Stimulated activated CD8-positive, alpha-beta memory T cell treated with anti-CD3 and anti-CD28 coated beads, Interleukin-12 subunit alpha, Interleukin-12 subunit beta, amount 100 ng/mL, for 1 hour (primary cell): ENCODE measurements at regions not wholly inside any gene's neighbourhood (a gene's known extent, or its start where the extent isn't known, plus 50 kb on each side); places are given as distances from the start of the nearest gene placed in this dataset.
A peak's percentile ranks its signal among the peaks of the same experiment; 100 is the strongest.

ENCODE experiments used
- DNase-seq: peaks from one replicate; pipeline ENCODE4 v3.0.0-alpha.2; 2020; ENCODE audit warnings: low read depth

DNA sequence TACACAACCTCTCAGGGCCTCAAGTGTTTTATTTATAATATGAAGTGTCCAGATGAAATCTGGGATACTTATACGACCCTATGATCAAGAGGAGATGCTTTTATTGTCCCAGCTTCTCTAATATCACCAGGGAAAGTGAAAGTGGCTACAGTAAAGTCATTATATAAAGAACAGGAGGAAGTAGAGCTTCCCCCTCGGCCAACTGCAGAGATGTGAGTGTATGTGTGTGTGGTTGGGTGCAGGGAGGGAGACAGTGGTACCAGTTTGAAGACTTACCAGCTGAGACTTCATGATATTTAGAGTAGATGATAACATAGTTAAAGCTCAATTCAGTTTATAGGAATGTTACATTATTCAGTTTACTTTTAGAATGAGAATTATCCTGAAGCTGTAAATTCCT, 373.6 kb upstream of the DDI1 start:
- no peak for DNase-seq

DNA sequence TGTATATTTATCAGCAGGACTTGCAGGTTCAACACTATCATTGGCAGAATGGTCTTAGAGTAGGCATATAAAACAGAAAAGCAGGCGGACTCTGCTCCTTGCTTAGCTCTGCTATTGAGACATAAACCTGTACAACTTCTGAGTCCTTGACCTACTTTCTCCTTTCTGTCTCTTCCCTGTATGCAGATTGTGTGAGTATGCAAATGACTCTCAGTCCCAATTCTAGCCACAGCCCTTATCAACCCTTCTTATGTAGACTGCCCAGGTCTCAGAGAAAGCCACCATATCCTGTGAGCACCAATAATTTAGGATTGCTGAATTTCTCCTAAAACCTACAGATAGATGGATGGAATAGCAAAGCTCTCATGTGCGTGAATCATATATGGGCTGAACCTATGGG, 367.6 kb upstream of the DDI1 start:
- no peak for DNase-seq

DNA sequence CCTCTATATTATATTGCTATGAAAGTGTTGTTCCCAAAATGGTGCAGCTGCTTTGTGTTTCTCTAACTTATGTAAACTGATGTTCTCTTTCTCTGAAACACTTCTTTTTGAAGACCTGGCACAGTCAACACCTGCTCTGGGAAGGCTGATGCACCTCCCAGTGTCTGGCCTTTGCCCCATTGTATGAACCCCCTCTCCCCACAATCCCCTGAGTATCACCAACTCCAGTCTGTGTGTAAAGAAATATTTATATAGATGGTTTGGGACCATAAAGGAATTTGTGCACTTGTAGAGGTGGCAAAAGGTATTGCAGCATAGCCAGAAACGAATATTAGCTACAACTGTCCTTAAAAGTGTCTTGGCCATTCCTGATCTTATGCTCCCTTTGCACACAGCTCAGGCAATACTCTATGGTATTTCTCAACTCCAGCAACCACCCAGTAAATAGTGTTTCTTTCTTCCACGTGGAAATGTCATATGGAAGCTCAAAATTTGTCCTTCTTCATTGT, 365.2 kb upstream of the DDI1 start:
- DNase-seq = no peak

DNA sequence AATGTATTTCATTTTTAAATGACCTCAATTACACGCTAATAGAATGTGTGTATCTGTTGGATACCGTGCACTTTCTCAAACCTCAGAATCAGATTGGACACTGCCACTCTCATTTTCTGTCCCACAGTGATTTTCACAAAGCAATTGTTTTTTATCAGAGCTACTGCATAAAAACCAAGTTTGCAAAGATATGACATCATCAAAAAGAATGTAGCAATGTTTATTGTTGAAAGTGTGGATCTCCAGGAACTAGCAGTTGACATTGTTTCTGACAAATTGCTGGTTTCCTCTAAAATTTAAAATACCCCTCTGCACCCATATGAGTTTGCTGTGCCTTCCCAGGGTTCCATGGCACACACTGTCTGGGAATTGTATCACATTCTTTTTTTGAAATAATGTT, 362.7 kb upstream of the DDI1 start:
- no peak for DNase-seq

DNA sequence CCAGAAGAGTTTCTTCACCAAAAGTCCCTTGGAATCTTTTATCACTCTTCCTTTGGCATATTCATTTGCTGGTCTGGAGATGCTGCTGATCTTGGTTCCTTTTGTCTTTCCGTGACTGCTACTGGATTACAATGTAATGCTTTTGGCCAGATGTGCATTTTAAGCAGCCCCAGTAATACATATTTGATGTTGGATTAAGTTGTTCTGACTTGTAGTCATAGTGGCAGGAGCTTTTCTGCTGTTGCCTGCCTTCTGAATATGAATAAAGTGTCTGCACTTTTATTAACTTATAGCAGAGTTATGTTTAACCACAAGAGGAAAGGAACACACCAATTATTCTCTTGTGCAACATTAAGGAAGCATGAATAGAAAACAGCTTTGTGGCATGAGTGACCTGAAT, 360.0 kb upstream of the DDI1 start:
- no peak for DNase-seq

DNA sequence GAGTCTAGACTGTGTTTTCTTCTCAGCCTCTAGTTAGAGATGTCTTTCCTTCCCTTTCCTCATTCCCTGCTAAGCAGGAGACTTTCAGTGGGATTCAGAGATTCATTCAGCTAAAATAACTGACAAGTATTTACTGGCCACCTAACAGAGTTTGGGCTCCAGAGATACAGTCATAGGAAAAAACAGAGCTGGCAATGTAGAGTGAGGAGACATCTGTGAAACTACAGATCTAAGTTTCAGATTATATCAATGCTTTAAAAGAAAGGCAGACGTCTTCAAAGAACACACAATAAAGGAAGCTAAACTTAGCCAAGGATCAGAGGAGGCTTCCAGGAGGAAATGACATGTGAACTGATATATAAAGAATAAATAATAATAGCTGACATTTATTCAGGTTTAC, 355.6 kb upstream of the DDI1 start:
- DNase-seq = no peak

DNA sequence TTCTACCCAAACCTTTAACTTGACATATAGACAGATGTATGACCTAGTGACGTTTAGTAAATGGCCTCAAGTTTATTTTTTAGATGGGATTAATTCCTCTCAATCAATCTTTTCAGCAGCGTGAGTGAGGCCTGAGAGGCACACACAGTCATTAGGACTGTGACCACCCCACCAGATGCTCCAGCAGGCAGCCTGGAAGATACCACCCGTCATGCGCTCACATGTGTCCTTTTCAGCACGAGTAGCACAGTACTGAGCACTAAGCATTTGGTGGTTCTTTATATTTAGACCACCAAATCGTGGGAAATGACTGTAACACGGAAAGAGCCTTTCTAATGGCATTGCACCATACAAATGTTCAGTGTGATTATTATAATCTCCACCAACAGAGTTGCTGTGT, 354.6 kb upstream of the DDI1 start:
- no peak for DNase-seq

DNA sequence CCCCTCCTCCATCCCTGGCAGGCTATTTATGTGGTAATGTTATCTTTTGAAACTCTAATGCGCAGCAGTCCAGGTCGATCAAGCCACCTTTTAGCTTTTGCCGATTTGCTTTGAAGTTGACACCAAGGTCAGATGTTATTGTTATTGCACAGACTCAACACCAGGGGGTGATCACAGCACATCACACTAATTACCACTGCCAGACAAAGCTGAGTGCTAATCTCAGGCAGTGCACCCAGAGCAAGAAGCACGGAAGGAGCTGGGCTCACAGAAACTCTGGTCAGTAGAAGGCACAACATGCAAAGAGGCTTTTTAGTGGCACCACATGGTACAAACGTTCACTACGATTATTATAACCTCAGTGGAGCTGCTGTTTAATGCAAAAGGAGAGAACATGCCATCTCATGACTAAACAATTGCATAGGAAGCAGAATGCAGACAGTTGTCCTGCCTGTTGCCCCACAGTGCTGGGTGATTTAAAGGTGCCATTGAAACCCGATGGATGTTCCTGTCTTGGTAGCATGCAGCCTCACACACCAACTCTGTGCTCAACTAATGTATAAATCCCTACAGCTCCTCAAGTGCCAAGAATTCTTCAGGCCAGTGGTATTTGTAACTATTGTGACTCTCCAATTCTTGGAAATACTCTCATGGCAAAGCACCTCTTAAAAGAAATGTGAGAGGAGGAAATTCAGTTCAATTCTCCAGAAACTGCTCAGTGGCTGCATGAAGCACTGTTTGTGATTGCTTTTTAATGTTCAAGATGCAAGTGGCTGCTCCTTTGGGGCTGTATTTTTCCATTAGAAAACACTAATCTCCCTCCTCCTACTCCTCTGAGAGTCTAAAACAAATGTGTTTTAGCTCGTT, 353.9 kb upstream of the DDI1 start:
- DNase-seq = peak; percentile 6

DNA sequence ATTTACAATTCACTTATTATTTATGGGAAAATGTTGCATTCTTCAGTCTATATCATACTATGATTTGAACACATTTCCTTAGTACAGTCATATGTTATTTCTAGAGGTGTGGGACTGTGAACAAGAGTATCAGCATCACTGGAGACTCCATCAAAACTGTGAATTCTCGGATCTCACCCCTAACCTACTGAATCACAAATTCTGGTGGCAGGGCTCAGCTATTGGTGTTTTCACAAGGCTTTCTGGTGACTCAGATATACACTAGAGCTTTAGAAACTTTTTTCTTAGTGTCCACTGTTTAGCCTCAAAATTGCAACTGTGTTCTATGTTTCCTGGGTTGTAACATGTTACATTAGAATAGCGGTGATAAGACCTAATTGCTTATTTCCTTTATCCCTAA, 352.9 kb upstream of the DDI1 start:
- DNase-seq = no peak

DNA sequence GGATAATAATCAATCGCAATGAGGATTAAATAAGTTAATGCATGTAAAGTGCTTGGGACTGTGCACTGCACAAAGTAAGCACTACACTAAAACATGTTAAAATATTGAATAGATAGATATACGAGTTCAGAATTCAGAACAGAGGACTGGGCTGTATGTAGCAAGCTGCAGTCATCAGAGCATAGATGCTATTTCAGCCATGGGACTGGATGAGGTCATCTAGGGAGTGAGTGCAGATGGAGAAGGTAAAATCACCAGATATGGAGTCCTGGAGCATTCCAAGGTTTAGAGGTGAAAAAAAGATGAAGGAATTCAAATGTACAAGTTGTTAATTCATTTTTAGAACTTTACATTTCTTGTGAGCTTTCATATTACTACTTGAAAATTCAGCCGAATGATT, 347.5 kb upstream of the DDI1 start:
- no peak for DNase-seq

DNA sequence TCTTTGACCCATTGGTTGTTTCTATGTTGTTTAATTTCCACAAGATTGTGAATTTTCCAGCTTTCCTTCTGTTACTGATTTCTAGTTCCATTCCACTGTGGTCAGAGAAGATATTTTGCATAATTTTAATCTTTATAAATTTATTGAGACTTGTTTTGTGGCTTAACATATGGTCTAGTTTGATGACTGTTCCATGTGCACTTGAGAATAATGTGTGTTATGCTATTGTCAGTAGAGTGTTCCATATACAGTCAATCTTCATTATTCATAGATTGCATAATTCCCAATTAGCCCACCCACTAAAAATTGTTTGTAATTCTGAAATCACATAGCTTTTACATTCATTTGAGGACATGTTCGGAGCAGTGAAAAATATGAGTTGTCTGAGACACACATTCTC, 346.1 kb upstream of the DDI1 start:
- no peak for DNase-seq

DNA sequence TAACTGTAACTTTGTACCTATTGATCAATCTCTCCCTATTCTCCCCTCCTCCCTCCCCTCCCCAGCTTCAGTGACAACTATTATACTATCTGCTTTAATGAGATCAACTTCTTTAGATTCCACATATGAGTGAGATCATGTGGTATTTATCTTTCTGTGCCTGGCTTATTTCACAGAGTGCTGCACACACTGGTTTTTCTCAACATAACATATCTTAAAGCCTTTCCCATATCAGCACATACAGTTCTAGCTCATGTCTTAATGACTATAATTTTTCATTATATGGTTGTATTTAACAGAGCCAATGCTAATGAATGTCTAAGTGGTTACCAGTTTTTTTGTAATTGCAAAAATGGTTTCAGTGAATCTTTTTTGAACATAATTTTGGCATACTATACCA, 340.3 kb upstream of the DDI1 start:
- no peak for DNase-seq

DNA sequence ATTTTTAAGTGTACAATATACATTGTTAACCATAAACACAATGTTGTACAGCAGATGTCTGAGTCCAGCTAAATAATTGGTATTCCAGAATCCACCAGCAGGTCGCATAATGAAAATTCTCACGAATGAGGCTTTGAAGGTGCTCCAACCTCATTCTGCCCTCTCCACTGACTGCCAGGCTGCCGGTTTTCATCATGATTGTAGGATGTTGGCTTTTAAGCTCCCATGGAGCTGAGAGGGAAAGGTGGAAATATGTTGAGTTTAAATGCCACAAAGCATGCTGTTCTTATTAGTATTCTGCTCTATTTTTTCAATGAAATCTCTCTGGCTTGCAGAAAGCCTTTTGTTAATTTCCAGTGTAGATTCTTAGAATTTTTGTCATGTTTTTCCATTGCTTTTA, 337.2 kb upstream of the DDI1 start:
- DNase-seq = no peak

DNA sequence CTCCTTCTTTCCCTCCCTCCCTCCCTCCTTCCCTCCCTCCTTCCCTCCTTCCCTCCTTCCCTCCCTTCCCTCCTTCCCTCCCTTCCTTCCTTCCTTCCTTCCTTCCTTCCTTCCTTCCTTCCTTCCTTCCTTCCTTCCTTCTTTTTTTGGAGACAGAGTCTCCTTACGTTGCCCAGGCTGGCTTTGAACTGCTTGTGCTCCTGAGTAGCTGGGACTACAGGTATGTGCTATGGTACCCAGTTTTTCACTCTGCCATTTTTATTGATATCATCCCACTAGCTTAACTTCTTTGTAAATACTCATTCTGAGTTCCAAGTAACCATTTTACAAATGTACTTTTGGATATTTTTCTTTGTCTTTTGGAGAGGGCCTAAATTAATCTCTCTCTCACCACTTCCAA, 336.8 kb upstream of the DDI1 start:
- DNase-seq = no peak

DNA sequence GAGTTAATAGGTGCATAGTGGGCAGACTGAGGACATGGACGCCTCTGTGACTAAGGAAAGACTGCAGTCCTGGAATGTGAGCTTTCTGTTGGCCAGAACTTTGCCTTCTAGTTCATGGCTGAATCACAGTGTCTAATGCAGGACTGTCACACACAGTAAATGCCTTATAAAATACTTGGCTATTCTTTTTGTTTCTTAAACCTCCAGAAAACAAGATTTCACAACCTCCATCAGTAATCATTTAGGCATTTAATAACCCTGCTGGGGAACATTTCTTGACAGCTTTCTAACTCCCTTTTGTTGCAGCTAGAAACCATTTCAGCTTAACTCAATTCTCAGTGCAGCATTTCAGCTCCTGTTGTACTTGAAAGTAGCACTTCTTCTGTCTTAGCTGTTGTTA, 335.8 kb upstream of the DDI1 start:
- DNase-seq = no peak

DNA sequence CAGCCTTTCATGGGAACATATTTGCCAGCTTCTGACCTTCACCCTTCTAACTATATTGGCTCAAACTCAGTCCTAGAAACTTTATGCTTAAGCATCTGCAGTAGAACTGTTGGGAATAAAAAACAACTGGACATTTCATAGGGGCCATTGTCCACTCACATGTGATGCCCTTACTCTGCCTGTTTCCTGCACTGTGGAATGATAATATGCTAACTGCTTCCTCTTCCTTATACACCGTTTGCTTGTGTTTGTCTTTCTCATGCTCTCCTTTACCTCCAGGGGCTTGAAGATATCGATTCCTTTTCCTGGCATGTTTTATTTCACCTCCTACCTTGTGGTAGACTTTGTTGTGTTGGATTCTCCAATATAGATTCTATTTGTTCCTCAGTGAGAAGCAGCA, 333.0 kb upstream of the DDI1 start:
- no peak for DNase-seq

DNA sequence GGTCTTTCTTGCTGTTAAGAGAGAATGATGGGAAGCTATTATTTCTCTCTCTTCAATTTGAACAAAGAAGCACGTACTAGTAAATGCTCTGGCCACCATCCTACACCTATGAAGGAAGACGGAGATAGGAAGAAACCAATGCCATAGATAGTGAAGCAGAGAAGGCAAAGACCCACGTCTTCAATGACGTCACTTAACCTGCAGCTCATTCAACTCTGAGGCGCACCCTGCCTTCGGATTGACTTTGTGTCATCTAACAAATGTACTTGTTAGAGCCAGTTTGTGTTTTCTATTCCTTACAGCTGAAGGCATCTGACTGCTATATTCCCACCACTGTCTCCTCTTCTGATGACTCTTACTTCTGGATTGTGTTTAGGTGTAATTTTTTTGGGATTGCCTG, 332.5 kb upstream of the DDI1 start:
- no peak for DNase-seq

DNA sequence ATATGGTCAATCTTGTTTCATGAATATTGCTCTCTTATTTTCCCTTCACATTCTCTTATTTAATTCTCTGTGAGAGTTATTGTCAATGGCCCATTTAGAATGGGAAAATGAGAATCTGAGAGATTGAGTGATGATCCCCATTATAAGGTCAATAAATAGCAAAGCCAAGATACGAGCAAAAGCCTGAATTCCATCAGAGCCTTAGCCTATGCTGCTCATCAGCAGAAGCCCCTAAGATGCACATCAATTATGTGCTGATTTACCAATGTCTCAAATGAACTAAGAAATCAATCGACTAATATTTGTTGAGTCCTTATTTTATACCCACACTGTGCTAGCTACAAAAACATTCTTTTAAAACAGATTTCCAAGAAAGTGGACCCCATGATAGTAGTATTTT, 330.8 kb upstream of the DDI1 start:
- no peak for DNase-seq

DNA sequence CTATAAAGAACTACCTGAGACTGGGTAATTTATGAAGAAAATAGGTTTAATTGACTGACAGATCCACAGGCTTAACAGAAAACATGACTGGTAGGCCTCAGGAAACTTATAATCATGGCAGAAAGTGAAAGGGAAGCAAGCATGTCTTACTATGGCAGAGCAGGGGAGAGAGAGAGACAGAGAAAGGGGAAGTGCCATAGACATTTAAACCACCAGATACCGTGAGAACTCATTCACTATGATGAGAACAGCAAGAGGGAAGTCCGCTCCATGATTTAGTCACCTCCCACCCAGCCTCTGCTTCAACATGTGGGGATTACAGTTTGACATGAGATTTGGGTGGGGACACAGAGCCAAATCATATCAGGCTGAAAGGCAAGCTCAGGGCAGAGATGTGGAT, 327.1 kb upstream of the DDI1 start:
- no peak for DNase-seq

DNA sequence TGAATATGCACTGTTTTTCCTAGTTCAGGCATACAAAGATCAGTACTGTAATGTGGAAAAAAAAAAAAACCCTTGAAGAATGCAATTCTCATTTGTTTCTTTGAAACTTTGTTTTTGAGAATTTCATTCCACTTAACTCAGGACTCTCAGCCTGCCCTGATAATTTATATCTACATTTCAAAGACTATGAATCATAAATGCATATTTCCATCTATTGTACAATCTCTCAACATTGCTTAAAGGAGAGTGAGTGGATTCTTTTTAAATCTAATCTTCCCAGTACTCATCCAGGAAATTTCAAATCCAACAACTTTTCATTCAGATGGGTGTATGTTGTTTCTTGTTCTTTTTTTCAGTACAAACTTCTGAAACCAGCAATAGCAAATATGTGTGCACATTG, 322.2 kb upstream of the DDI1 start:
- DNase-seq = no peak

DNA sequence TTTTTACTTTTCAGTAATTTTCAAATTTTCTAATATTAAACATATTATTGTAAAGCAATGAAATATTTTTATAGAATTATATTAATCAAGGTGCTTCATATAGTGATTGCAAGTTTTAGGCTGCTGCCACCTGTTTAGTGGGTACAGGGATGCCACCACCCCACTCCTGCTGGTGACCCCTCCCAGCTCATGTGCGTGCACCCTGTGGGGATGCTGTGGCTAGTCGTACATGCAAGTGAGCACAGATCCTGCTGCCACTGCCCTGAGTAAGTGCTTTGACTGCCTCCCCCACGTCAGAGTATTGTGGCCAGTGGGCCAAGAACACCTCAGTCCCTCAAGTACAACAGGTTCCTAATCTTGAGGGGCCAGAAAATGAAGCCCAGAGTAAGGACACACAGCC, 320.1 kb upstream of the DDI1 start:
- DNase-seq = no peak

DNA sequence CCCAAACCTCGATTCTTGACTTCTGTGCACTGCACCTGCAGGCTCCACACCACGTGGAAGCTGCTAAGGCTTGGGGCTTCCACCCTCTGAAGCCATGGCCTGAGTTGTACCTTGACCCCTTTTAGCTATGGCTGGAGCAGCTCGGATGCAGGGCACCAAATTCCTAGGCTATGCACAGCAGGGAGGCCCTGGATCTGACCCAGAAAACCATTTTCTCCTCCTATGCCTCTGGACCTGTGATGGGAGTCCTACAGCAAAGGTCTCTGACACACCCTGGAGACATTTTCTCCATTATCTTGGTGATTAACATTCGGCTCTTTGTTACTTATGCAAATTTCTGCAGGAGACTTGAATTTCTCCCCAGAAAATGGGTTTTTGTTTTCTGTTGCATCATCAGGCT, 309.2 kb upstream of the DDI1 start:
- DNase-seq = no peak

DNA sequence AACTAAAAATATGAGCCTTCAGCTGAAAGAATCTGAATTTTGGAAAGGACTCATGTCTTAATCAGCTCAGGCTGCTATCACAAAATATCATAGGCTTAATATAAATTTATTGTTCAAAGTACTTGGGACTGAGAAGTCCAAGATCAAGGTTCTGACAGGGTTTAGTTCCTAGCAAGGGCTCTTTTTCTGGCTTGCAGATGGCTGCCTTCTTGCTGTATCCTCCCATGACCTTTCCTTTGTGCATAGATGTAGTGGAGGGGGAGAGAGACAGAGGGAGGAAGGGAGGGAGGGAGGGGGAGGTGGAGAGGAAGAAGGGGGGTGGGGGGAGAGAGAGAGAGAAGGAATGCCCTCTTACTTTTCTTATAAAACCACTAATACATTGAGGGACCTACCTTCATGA, 306.8 kb upstream of the DDI1 start:
- no peak for DNase-seq
